ENCODE measurements at regions not wholly inside any gene's neighbourhood (a gene's known extent, or its start where the extent isn't known, plus 50 kb on each side); places are given as distances from the start of the nearest gene placed in this dataset.

- H3F3A ChIP-seq (ENCODE audit: insufficient read depth, low read length): no peaks in the 10 kb centered on the region
- H3K36me3 ChIP-seq (ENCODE audit: insufficient read depth, low read length): no peaks in the 10 kb centered on the region
- H3K9me2 ChIP-seq (ENCODE audit: low read depth, low read length): no peaks in the 10 kb centered on the region
- H3K9ac ChIP-seq (ENCODE audit: low read length): no peak overlapping the region
- H3K4me2 ChIP-seq (ENCODE audit: low read length): no peak overlapping the region
- no peaks in the 10 kb centered on the region for H3K4me1 ChIP-seq (ENCODE audit: insufficient read depth, low read length, severe bottlenecking)
- TF ChIP-seq, protein P1, sequence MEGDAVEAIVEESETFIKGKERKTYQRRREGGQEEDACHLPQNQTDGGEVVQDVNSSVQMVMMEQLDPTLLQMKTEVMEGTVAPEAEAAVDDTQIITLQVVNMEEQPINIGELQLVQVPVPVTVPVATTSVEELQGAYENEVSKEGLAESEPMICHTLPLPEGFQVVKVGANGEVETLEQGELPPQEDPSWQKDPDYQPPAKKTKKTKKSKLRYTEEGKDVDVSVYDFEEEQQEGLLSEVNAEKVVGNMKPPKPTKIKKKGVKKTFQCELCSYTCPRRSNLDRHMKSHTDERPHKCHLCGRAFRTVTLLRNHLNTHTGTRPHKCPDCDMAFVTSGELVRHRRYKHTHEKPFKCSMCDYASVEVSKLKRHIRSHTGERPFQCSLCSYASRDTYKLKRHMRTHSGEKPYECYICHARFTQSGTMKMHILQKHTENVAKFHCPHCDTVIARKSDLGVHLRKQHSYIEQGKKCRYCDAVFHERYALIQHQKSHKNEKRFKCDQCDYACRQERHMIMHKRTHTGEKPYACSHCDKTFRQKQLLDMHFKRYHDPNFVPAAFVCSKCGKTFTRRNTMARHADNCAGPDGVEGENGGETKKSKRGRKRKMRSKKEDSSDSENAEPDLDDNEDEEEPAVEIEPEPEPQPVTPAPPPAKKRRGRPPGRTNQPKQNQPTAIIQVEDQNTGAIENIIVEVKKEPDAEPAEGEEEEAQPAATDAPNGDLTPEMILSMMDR (IDR thresholded peaks at IDR 0.05; ENCODE audit: low read length): no peak
- no peak for TF ChIP-seq EZH2 (IDR thresholded peaks at IDR 0.05; ENCODE audit: borderline replicate concordance, low read length)
- H3K79me2 ChIP-seq (ENCODE audit: insufficient read depth, low read length): no peaks in the 10 kb centered on the region
- H3K4me3 ChIP-seq (ENCODE audit: low read depth, low read length, poor library complexity, severe bottlenecking): no peak overlapping the region
- H3K27me3 ChIP-seq (ENCODE audit: insufficient read depth, low read length): no peaks in the 10 kb centered on the region; the same call in 1 of the 2 replicates
- H3K9me3 ChIP-seq (ENCODE audit: low read length): no peaks in the 10 kb centered on the region
- no peaks in the 10 kb centered on the region for H4K20me1 ChIP-seq (ENCODE audit: insufficient read depth, low read length)
- H3K27ac ChIP-seq (ENCODE audit: low read depth, low read length, poor library complexity, severe bottlenecking): no peak overlapping the region
- H2AFZ ChIP-seq (ENCODE audit: low read length): no peak overlapping the region
Measured at GRCh38 chr2:100667801-100668200, 105.0 kb downstream of the PDCL3 start.

- Histone ChIP-seq H3K79me2 (ENCODE audit: insufficient read depth, low read length) (no peaks in the 10 kb centered on the region), H3K27me3 (ENCODE audit: insufficient read depth, low read length) (no peaks in the 10 kb centered on the region; the same call in none of the 2 replicates), H3F3A (ENCODE audit: insufficient read depth, low read length) (no peaks in the 10 kb centered on the region), H4K20me1 (ENCODE audit: insufficient read depth, low read length) (no peaks in the 10 kb centered on the region), H3K4me1 (ENCODE audit: insufficient read depth, low read length, severe bottlenecking) (no peaks in the 10 kb centered on the region), H3K27ac (ENCODE audit: low read depth, low read length, poor library complexity, severe bottlenecking) (no peak overlapping the region), H3K4me3 (ENCODE audit: low read depth, low read length, poor library complexity, severe bottlenecking) (no peak overlapping the region), H3K4me2 (ENCODE audit: low read length) (no peak overlapping the region), H3K9me2 (ENCODE audit: low read depth, low read length) (no peaks in the 10 kb centered on the region), H3K9me3 (ENCODE audit: low read length) (no peaks in the 10 kb centered on the region), H3K9ac (ENCODE audit: low read length) (no peak overlapping the region), H2AFZ (ENCODE audit: low read length) (no peak overlapping the region), H3K36me3 (ENCODE audit: insufficient read depth, low read length) (no peaks in the 10 kb centered on the region)
- no peak for TF ChIP-seq EZH2 (IDR thresholded peaks at IDR 0.05; ENCODE audit: borderline replicate concordance, low read length)
- TF ChIP-seq, protein P1 (IDR thresholded peaks at IDR 0.05; ENCODE audit: low read length): no peak
Measured at GRCh38 chr2:100670232-100670631, 107.4 kb downstream of the PDCL3 start.

DNA sequence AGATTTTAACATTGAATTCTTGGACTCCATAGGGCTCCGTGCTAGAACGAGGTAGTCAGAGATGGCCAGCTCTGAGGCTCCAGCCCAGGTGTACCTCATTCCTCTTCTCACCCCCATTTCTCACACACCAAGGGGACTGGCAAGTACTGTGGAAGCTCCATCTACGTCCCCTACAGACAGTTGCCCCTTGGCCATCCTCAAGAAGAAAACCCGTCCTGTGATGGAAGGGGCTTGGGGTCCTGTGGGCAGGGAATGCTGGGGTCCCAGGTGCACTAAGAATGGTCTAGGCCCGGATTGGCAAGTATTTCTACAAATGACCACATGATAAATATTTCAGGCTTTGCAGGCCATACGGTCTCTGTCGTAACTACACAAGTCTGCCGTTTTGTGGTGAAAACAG lies 110.3 kb downstream of the PDCL3 start:
- Histone ChIP-seq H3K4me1 (ENCODE audit: insufficient read depth, low read length, severe bottlenecking) (no peaks in the 10 kb centered on the region), H4K20me1 (ENCODE audit: insufficient read depth, low read length) (no peaks in the 10 kb centered on the region), H3K36me3 (ENCODE audit: insufficient read depth, low read length) (no peaks in the 10 kb centered on the region), H3K27ac (ENCODE audit: low read depth, low read length, poor library complexity, severe bottlenecking) (no peak overlapping the region), H3K9me3 (ENCODE audit: low read length) (no peaks in the 10 kb centered on the region), H3K4me3 (ENCODE audit: low read depth, low read length, poor library complexity, severe bottlenecking) (no peak overlapping the region), H3K79me2 (ENCODE audit: insufficient read depth, low read length) (no peaks in the 10 kb centered on the region), H2AFZ (ENCODE audit: low read length) (no peak overlapping the region), H3K27me3 (ENCODE audit: insufficient read depth, low read length) (no peaks in the 10 kb centered on the region; the same call in none of the 2 replicates), H3K9ac (ENCODE audit: low read length) (no peak overlapping the region), H3K4me2 (ENCODE audit: low read length) (no peak overlapping the region), H3F3A (ENCODE audit: insufficient read depth, low read length) (no peaks in the 10 kb centered on the region), H3K9me2 (ENCODE audit: low read depth, low read length) (no peaks in the 10 kb centered on the region)
- no peak for TF ChIP-seq EZH2 (IDR thresholded peaks at IDR 0.05; ENCODE audit: borderline replicate concordance, low read length)
- TF ChIP-seq, protein P1 (IDR thresholded peaks at IDR 0.05; ENCODE audit: low read length): no peak

Measured in OCI-LY1 (cell line).